Natural killer cell (primary cell): ENCODE measurements at regions not wholly inside any gene's neighbourhood (a gene's known extent, or its start where the extent isn't known, plus 50 kb on each side); places are given as distances from the start of the nearest gene placed in this dataset.

Source experiments
- ATAC-seq, 3 donors: fragments of 150-1000 bp in 2 of 3; fragments of 200-7000 bp in 1 of 3; cut with Tn5 transposase; 1 replicate in 1 of 3; 2 replicates in 2 of 3; pipeline ENCODE4 v1.10.0; 2021; ENCODE audit warnings: mild to moderate bottlenecking in 2 of 3, moderate library complexity in 2 of 3
- DNase-seq, 2 donors: peaks; one replicate each; pipeline versions ENCODE4 v3.0.0 to v3.0.0-alpha.2; 2013 to 2021; ENCODE audit warnings: mixed read lengths in 1 of 2
- H3K27ac ChIP-seq: one replicate; pipeline ENCODE4 v1.5.1; 2013; ENCODE audit warnings: mild to moderate bottlenecking, low read length
- H3K27me3 ChIP-seq: one replicate; pipeline ENCODE4 v1.6.1; 2013; ENCODE audit warnings: low read length; ENCODE audit not compliant: control insufficient read depth, insufficient read depth
- H3K36me3 ChIP-seq: one replicate; pipeline ENCODE4 v1.6.1; 2013; ENCODE audit warnings: low read length; ENCODE audit not compliant: control insufficient read depth, insufficient read depth
- H3K4me1 ChIP-seq: one replicate; pipeline ENCODE4 v1.6.1; 2013; ENCODE audit warnings: low read length; ENCODE audit not compliant: control insufficient read depth, insufficient read depth
- H3K4me3 ChIP-seq: one replicate; pipeline ENCODE4 v1.5.1; 2013; ENCODE audit warnings: low read length
- H3K9me3 ChIP-seq: one replicate; pipeline ENCODE4 v1.6.1; 2013; ENCODE audit warnings: low read length; ENCODE audit not compliant: control insufficient read depth, insufficient read depth
- H3K27ac Mint-ChIP-seq, 2 donors: one replicate each; pipeline ENCODE4 v1.8.0; 2022; ENCODE audit warnings: mild to moderate bottlenecking in 2 of 2, mixed read lengths in 2 of 2, moderate library complexity in 1 of 2
- H3K27me3 Mint-ChIP-seq, 2 donors: one replicate each; pipeline ENCODE4 v1.8.0; 2022; ENCODE audit warnings: low read depth in 2 of 2, mixed read lengths in 2 of 2
- H3K36me3 Mint-ChIP-seq: one replicate; pipeline ENCODE4 v1.8.0; 2022; ENCODE audit warnings: mixed read lengths
- H3K4me1 Mint-ChIP-seq, 2 donors: one replicate each; pipeline ENCODE4 v1.8.0; 2022; ENCODE audit warnings: mixed read lengths in 2 of 2
- H3K4me3 Mint-ChIP-seq: one replicate; pipeline ENCODE4 v1.8.0; 2022; ENCODE audit warnings: mild to moderate bottlenecking, moderate library complexity, mixed read lengths
- H3K9me3 Mint-ChIP-seq, 2 donors: one replicate each; pipeline ENCODE4 v1.8.0; 2022; ENCODE audit warnings: mixed read lengths in 2 of 2
- CTCF ChIP-seq: fragments of 200-600 bp; IDR thresholded peaks from one replicate; pipeline ENCODE4 v1.8.0; 2022; ENCODE audit warnings: antibody characterized with exemption
- WGBS: methylation state at CpG from one replicate; pipeline ENCODE4 v1.1.7; 2013; ENCODE audit warnings: missing lambda C conversion rate; ENCODE audit not compliant: insufficient coverage; 5-methylcytosine and 5-hydroxymethylcytosine counted together
- intact Hi-C: fragments of 100-400 bp; cut with micrococcal nuclease; formaldehyde crosslinking; loops from one replicate; pipeline ENCODE4 v1.14.2; 2022

- Histone ChIP-seq H3K36me3 (no peaks in the 10 kb centered on the region), H3K27ac (no peak overlapping the region), H3K4me1 (no peaks in the 10 kb centered on the region), H3K9me3 (no peaks in the 10 kb centered on the region), H3K4me3 (no peak overlapping the region), H3K27me3 (no peaks in the 10 kb centered on the region)
- no peaks in the 10 kb centered on the region for H3K27me3 Mint-ChIP-seq
- TF ChIP-seq CTCF = no peak
- no peaks in the 10 kb centered on the region for H3K4me1 Mint-ChIP-seq
- H3K9me3 Mint-ChIP-seq = peaks cover 15 to 26% of the 10 kb centered on the region in 2 donors
- no peak overlapping the region for H3K4me3 Mint-ChIP-seq
- ATAC-seq (no peak), DNase-seq (no peak)
- H3K36me3 Mint-ChIP-seq = peaks cover 8% of the 10 kb centered on the region
- intact Hi-C loops = no loop called here
- 83% methylated on average over 5 of the region's 5 CpGs for WGBS
- no peak overlapping the region for H3K27ac Mint-ChIP-seq
Measured at GRCh38 chr13:82323101-82323500, 1559.2 kb downstream of the SLITRK1 start.

- WGBS = 56% methylated on average over 1 of the region's 1 CpG
Measured at GRCh38 chr13:82305588-82305987, 1576.7 kb downstream of the SLITRK1 start.

GRCh38 chr13:82298106-82298505 lies 1584.2 kb downstream of the SLITRK1 start:
- Histone ChIP-seq H3K4me1 (no peaks in the 10 kb centered on the region), H3K4me3 (no peak overlapping the region), H3K9me3 (peaks cover 11% of the 10 kb centered on the region), H3K27ac (no peak overlapping the region), H3K27me3 (no peaks in the 10 kb centered on the region), H3K36me3 (no peaks in the 10 kb centered on the region)
- no peak for ATAC-seq
- Mint-ChIP-seq H3K36me3 (peaks cover 15% of the 10 kb centered on the region), H3K27me3 (no peaks in the 10 kb centered on the region), H3K27ac (no peak overlapping the region), H3K9me3 (peaks cover 14 to 16% of the 10 kb centered on the region in 2 donors), H3K4me3 (no peak overlapping the region), H3K4me1 (no peaks in the 10 kb centered on the region)
- 91% methylated on average over 4 of the region's 5 CpGs for WGBS
- intact Hi-C loops = no loop called here
- DNase-seq = no peak
- TF ChIP-seq CTCF = no peak

More at GRCh38 chr13:82305588-82305987, 1576.7 kb downstream of the SLITRK1 start:
- Mint-ChIP-seq H3K9me3 (peaks cover 8 to 16% of the 10 kb centered on the region in 2 donors), H3K27me3 (no peaks in the 10 kb centered on the region), H3K36me3 (peaks cover 8% of the 10 kb centered on the region), H3K4me1 (no peaks in the 10 kb centered on the region), H3K27ac (no peak overlapping the region), H3K4me3 (no peak overlapping the region)
- no peaks in the 10 kb centered on the region for H3K4me1 ChIP-seq
- no peak overlapping the region for H3K27ac ChIP-seq
- no peak for TF ChIP-seq CTCF
- H3K36me3 ChIP-seq = no peaks in the 10 kb centered on the region
- ATAC-seq (no peak), DNase-seq (no peak)
- H3K4me3 ChIP-seq = no peak overlapping the region
- H3K27me3 ChIP-seq = no peaks in the 10 kb centered on the region
- intact Hi-C loops = no loop called here
- peaks cover 7% of the 10 kb centered on the region for H3K9me3 ChIP-seq

GRCh38 chr13:82294226-82294625 lies 1588.0 kb downstream of the SLITRK1 start:
- H3K9me3 Mint-ChIP-seq = peaks cover 9 to 12% of the 10 kb centered on the region in 2 donors
- Histone ChIP-seq H3K27ac (no peak overlapping the region), H3K27me3 (no peaks in the 10 kb centered on the region), H3K9me3 (peaks cover 12% of the 10 kb centered on the region), H3K36me3 (no peaks in the 10 kb centered on the region), H3K4me3 (no peak overlapping the region), H3K4me1 (no peaks in the 10 kb centered on the region)
- WGBS = 93% methylated on average over 6 of the region's 6 CpGs
- H3K4me1 Mint-ChIP-seq = no peaks in the 10 kb centered on the region
- H3K4me3 Mint-ChIP-seq = no peak overlapping the region
- no peaks in the 10 kb centered on the region for H3K27me3 Mint-ChIP-seq
- H3K27ac Mint-ChIP-seq = no peak overlapping the region
- ATAC-seq (no peak), DNase-seq (no peak)
- intact Hi-C loops = no loop called here
- H3K36me3 Mint-ChIP-seq = peaks cover 9% of the 10 kb centered on the region
- no peak for TF ChIP-seq CTCF
